HepG2 (cell line): ENCODE measurements at regions not wholly inside any gene's neighbourhood (a gene's known extent, or its start where the extent isn't known, plus 50 kb on each side); places are given as distances from the start of the nearest gene placed in this dataset.

Source experiments
- ATAC-seq: fragments of 200-7000 bp; cut with Tn5 transposase; 3 replicates; pipeline ENCODE4 v1.9.1; 2020; ENCODE audit warnings: mild to moderate bottlenecking, moderate library complexity
- BruUV-seq: library from RNA; stranded (reverse); fragments of 400-500 nt; replicated peaks from 2 replicates; lab custom pipeline; 2021; lab: Mats Ljungman, UMichigan
- CTCF ChIA-PET: fragments of 300-600 bp; formaldehyde crosslinking; extraction: SDS; loops from one replicate; lab custom pipeline; 2021; ENCODE audit warnings: low total read pairs, inconsistent platforms, low intra/inter-chr PET ratio; lab: Yijun Ruan, JAX
- POLR2A ChIA-PET: fragments of 350-600 bp; sonication (Branson Sonifier 250); formaldehyde crosslinking; loops from one replicate; lab custom pipeline; 2020; ENCODE audit warnings: antibody characterized with exemption, inconsistent platforms; lab: Yijun Ruan, JAX
- DNase-seq: peaks from one replicate; pipeline ENCODE4 v3.0.0-alpha.2; 2015; ENCODE audit warnings: low spot score
- FAIRE-seq: peaks from 3 replicates; lab custom pipeline; 2011; peaks lifted over from hg19 to GRCh38; lab: Jason Lieb, UNC
- H2AFZ ChIP-seq: one replicate; pipeline ENCODE4 v1.6.1; 2011; ENCODE audit warnings: low read length, inconsistent platforms
- H3K27ac ChIP-seq: fragments of 300-600 bp; 3 replicates; pipeline ENCODE4 v1.8.0; 2011; ENCODE audit warnings: mixed run types, mild to moderate bottlenecking, mixed read lengths, low read length, inconsistent platforms; ENCODE audit not compliant: insufficient read depth; ENCODE audit errors: extremely low read length
- H3K27me3 ChIP-seq, 2 experiments: fragments of 200-600 bp in 1 of 2; 2 replicates in 1 of 2; 3 replicates in 1 of 2; pipeline versions ENCODE4 v1.6.0 to v1.8.0; 2011; ENCODE audit warnings: low read length in 2 of 2, mild to moderate bottlenecking in 2 of 2, moderate library complexity in 2 of 2, inconsistent platforms in 1 of 2; ENCODE audit not compliant: insufficient read depth in 2 of 2, control insufficient read depth in 1 of 2
- H3K36me3 ChIP-seq, 2 experiments: fragments of 200-600 bp in 1 of 2; replicated peaks in 1 of 2; 2 replicates in 1 of 2; 3 replicates in 1 of 2; pipeline versions ENCODE4 v1.5.1 to v1.8.0; 2011; ENCODE audit warnings: low read length in 2 of 2, inconsistent platforms in 1 of 2; ENCODE audit not compliant: insufficient read depth in 2 of 2, control insufficient read depth in 1 of 2
- H3K4me1 ChIP-seq: 2 replicates; pipeline ENCODE4 v1.5.1; 2012; ENCODE audit warnings: low read length, inconsistent platforms; ENCODE audit not compliant: insufficient read depth
- H3K4me2 ChIP-seq: 2 replicates; pipeline ENCODE4 v1.6.0; 2011; ENCODE audit warnings: low read depth, low read length, inconsistent platforms
- H3K4me3 ChIP-seq, 3 experiments: fragments of 200-600 bp in 1 of 3; sonication (generic), shearing (Covaris generic) in 1 of 3; replicated peaks in 1 of 3; 2 replicates each; pipeline ENCODE4 v1.5.1; 2011 to 2016; ENCODE audit warnings: low read length in 3 of 3, inconsistent platforms in 2 of 3, low read depth in 2 of 3, mild to moderate bottlenecking in 2 of 3, control low read depth in 1 of 3, mixed read lengths in 1 of 3; ENCODE audit not compliant: insufficient read depth in 1 of 3
- H3K79me2 ChIP-seq: one replicate; pipeline ENCODE4 v1.6.1; 2011; ENCODE audit warnings: low read length, inconsistent platforms; ENCODE audit not compliant: insufficient read depth
- H3K9ac ChIP-seq: 2 replicates; pipeline ENCODE4 v1.6.0; 2011; ENCODE audit warnings: mild to moderate bottlenecking, low read depth, low read length, inconsistent platforms; ENCODE audit not compliant: insufficient read depth
- H3K9me3 ChIP-seq: 2 replicates; pipeline ENCODE4 v1.5.1; 2012; ENCODE audit warnings: mild to moderate bottlenecking, low read length
- H4K20me1 ChIP-seq: 2 replicates; pipeline ENCODE4 v1.6.0; 2011; ENCODE audit warnings: inconsistent platforms, mild to moderate bottlenecking, low read length, moderate library complexity; ENCODE audit not compliant: insufficient read depth
- ARID5B ChIP-seq: IDR thresholded peaks from 2 replicates; pipeline ENCODE4 v1.4.0; 2020; ENCODE audit warnings: mild to moderate bottlenecking, missing genetic modification reagents
- HMGA1 ChIP-seq: sonication (generic); formaldehyde crosslinking; conservative IDR thresholded peaks from 2 replicates; pipeline ENCODE4 v1.4.0; 2020; ENCODE audit warnings: missing genetic modification reagents
- MLX ChIP-seq: IDR thresholded peaks from 2 replicates; pipeline ENCODE4 v1.6.1; 2016
- TCF7 ChIP-seq: sonication (generic); IDR thresholded peaks from 2 replicates; pipeline ENCODE4 v1.6.1; 2016; ENCODE audit warnings: antibody characterized with exemption, low read depth
- TFAP4 ChIP-seq: sonication (generic); IDR thresholded peaks from 2 replicates; pipeline ENCODE4 v1.6.1; 2016; ENCODE audit warnings: low read depth, borderline replicate concordance
- ZFP36 ChIP-seq: fragments of 150-350 bp; IDR thresholded peaks from 2 replicates; pipeline ENCODE4 v1.6.1; 2018; ENCODE audit warnings: borderline replicate concordance, low read length, low read depth; ENCODE audit not compliant: partially characterized antibody
- ZNF24 ChIP-seq: fragments of 450-650 bp; IDR thresholded peaks from 2 replicates; pipeline ENCODE4 v1.6.1; 2017; ENCODE audit warnings: antibody characterized with exemption, mild to moderate bottlenecking
- ZNF264 ChIP-seq: sonication (generic); formaldehyde crosslinking; IDR thresholded peaks from 2 replicates; pipeline ENCODE4 v1.4.0; 2020; ENCODE audit warnings: missing genetic modification reagents
- ZNF557 ChIP-seq: sonication (generic); formaldehyde crosslinking; IDR thresholded peaks from 2 replicates; pipeline ENCODE4 v1.4.0; 2020; ENCODE audit warnings: missing genetic modification reagents
- ZNF629 ChIP-seq: sonication (generic); formaldehyde crosslinking; conservative IDR thresholded peaks from 2 replicates; pipeline ENCODE4 v1.5.0; 2020; ENCODE audit warnings: missing genetic modification reagents
- ZNF749 ChIP-seq: sonication (generic); formaldehyde crosslinking; IDR thresholded peaks from 2 replicates; pipeline ENCODE4 v1.8.0; 2022; ENCODE audit warnings: mild to moderate bottlenecking, missing genetic modification reagents, moderate library complexity, borderline replicate concordance
- ZNF777 ChIP-seq: sonication (generic); formaldehyde crosslinking; IDR thresholded peaks from 2 replicates; pipeline ENCODE4 v1.4.0; 2020; ENCODE audit warnings: missing genetic modification reagents
- ZNF883 ChIP-seq: sonication (generic); formaldehyde crosslinking; IDR thresholded peaks from 2 replicates; pipeline ENCODE4 v1.5.1; 2020; ENCODE audit warnings: mild to moderate bottlenecking, missing genetic modification reagents; ENCODE audit errors: not compliant biosample characterization
- WGBS: methylation state at CpG from one replicate; pipeline ENCODE4 v1.1.6; 2017; ENCODE audit warnings: low lambda C conversion rate; 5-methylcytosine and 5-hydroxymethylcytosine counted together
- in situ Hi-C: cut with HindIII; loops from 2 replicates; pipeline ENCODE4 v1.10.0; 2017; ENCODE audit warnings: low pct_unique_long_range_greater_than_20kb; ENCODE audit not compliant: extremely low pct_ligation_motif_present
- intact Hi-C: fragments of 100-400 bp; cut with micrococcal nuclease; formaldehyde crosslinking; loops from one replicate; pipeline ENCODE4 v1.10.0; 2022; ENCODE audit not compliant: unreplicated experiment

GRCh38 chr6:1491591-1492319, 102.4 kb downstream of the FOXF2 start:
- Histone ChIP-seq H3K9ac (no peak overlapping the region), H4K20me1 (no peaks in the 10 kb centered on the region), H3K4me2 (no peak overlapping the region), H3K79me2 (no peaks in the 10 kb centered on the region), H3K27me3 (peaks cover 0 to 27% of the 10 kb centered on the region in 2 experiments), H3K4me3 (no peak overlapping the region), H3K9me3 (no peaks in the 10 kb centered on the region), H2AFZ (no peak overlapping the region), H3K27ac (no peak overlapping the region), H3K4me1 (no peaks in the 10 kb centered on the region), H3K36me3 (no peaks in the 10 kb centered on the region)
- ChIA-PET CTCF (no interaction called here), POLR2A (no interaction called here)
- FAIRE-seq, result no peak
- in situ Hi-C loops, result no loop called here
- DNase-seq, result no peak
- ATAC-seq, result no peak
- 60% methylated on average over 9 of the region's 10 CpGs for WGBS
- BruUV-seq, result no TSS peak
- TF ChIP-seq ZNF629 (CRISPR knock-in tag), result no peak
- TF ChIP-seq ZNF749 (CRISPR knock-in tag), result no peak
- no peak for TF ChIP-seq ZNF264 (CRISPR knock-in tag)
- no peak for TF ChIP-seq TFAP4
- TF ChIP-seq ARID5B (CRISPR knock-in tag), result no peak
- TF ChIP-seq ZFP36, result no peak
- TF ChIP-seq ZNF24, result no peak
- no peak for TF ChIP-seq ZNF883 (CRISPR knock-in tag)
- TF ChIP-seq ZNF777 (CRISPR knock-in tag), result no peak
- TF ChIP-seq MLX (CRISPR knock-in tag), result no peak
- TF ChIP-seq TCF7, result no peak
- no peak for TF ChIP-seq HMGA1 (CRISPR knock-in tag)
- no peak for TF ChIP-seq ZNF557
- intact Hi-C loops, result no loop called here
